ENCODE measurements at regions not wholly inside any gene's neighbourhood (a gene's known extent, or its start where the extent isn't known, plus 50 kb on each side); places are given as distances from the start of the nearest gene placed in this dataset.
"Not testable (repeated sequence)": the region's sequence is repeated elsewhere in the genome, so short reads cannot be mapped to it uniquely, and the experiment has no call there.

DNA sequence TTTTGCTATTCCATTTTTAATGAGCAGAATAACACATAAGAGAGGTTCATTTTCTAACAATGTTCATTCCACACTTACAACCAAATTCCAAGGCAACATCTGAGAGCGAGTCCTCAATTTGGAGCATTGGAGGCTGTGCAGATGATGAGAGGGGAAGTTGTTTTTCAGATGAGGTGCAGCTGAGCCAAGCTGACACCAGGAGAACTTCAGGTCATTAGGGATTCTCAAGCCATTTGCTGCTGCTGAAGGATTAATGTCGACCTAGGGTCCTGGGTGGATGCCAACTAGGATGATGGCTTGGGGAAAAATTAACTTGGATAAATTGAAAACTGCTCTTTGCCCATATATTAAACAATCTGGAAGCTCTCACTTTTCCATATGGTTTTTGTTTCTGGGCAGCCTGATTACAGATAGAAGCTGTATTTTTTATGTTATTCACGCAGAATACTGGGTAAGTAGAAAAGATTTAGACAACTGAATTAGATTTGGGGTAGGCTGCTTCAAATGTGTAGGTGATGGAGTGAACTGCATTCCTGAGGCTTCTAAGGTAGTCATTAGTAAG lies 206.4 kb upstream of the SLC39A10 start:
- no peak for DNase-seq

DNA sequence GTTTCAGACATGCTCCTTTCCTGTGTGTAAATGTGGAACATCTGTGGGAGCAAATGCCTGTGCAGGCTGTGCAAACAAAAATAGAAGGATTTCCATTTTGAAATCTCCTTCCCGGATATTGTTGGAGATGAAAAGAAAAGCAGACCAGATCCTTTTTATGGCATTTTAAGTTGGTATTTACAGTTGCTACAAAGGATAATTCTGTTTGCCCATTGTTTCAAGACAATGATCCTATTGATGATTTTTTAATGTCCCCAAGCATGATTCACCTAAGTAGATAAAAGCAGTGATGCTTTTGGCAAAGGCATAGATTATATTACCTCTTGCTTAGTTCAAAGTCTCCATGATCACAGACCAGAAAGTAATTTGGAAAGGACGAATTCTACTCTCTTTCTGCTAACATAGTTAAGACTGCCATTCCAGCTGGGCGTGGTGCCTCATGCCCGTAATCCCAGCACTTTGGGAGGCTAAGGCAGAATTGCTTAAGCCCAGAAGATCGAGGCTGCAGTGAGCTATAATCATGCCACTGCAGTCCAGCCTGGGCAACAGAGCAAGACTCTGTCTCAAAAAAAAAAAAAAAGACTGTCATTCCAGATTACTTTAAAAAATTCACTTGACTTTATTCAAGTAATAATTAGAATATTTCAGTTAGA lies 209.6 kb upstream of the SLC39A10 start:
- no peak for DNase-seq

DNA sequence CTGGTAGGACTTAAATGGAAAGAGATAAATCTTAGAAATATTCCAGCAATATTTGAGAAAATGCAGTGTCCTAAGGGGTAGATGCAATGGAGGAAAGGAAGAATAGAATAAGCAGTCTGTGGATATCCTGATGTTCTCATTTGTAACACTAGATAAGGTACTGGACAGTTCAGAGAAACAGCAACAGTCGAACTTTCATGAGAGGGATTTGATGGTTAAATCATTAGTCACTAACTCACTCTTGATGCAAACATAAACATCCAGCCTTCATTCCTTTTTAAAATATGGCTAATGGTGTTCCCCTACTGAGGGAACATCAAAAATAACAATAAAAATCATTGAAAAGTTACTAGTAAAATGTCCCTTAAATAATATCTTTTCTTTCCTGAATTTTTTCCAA lies 211.4 kb upstream of the SLC39A10 start:
- DNase-seq = no peak

DNA sequence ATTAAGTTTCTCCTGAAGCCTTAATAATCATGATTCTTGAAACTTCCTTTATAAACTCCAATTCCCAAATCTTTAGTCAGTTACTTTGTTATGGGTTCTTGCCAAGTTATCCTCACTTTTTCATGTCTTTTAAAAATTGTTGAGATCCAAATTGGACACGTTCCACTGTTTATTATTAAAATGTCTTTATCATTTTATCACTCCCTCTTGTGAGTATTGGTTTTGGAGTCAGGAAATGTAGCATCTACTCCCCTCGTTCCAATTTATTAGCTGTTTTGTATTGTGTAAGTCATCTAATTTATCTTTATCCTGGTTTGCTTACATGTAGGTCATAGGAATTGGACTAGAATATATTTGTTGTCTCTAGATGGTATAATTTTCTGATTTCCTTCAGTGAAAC lies 213.1 kb upstream of the SLC39A10 start:
- DNase-seq = no peak

DNA sequence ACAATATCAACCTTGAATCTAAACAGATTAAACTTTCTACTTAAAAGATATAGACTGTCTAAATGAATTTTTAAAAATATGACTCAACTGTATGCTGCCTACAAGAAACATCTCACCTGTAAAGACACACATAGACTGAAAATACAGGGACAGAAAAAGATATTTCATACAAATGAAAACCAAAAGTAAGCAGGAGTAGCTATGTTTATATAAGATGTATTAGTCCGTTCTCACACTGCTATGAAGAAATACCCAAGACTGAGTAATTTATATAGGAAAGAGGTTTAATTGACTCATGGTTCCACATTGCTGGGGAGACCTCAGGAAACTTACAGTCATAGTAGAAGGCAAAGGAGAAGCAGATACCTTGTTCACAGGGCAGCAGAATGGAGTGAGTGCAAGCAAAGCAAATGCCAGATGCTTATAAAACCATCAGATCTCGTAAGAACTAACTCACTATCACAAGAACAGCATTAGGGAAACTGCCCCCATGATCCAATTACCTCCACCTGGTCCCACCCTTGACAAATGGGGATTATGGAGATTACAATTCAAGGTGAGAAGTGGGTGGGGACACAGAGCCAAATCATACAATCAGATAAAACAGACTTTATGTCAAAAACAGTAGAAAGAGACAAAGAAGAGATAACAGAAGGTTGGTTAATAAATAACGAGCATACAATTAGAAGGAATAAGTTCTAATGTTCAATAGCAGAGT lies 214.4 kb upstream of the SLC39A10 start:
- no peak for DNase-seq

DNA sequence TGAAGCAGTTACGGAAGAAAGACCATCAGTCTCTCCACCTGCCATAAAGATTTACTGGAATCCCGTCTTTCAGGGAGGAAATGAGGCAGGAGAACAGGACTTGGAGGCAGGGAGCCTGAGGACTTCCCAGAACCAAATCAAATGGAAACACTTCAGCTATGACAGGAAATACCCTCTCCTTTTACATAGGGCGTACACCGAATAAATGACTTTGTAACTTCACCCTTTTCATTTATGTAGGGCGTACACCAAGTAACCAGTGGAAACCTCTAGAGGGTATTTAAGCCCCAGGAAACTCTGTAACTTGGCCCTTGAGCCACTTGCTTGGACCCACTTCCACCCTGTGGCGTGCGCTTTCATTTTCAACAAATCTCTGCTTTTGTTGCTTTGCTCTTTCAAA lies 218.3 kb upstream of the SLC39A10 start:
- no peak for DNase-seq

DNA sequence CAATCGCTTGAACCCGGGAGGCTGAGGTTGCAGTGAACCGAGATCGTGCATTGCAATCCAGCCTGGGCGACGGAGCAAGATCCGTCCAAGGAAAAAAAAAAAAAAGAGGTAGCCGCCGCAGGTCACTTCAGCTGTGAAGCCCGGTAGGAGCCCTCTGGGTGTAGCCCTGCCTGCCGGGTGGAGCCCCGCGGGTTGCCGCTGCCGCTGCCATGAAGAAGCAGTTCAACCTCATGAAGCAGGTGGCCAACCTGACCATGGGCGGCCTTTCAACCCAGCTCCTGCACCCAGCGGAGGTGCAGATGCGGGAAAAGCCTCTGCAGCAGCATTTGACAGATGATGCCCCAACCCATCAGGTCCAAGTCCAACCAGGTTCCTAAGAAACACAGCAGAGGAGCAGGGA lies 219.5 kb upstream of the SLC39A10 start:
- DNase-seq = no peak

DNA sequence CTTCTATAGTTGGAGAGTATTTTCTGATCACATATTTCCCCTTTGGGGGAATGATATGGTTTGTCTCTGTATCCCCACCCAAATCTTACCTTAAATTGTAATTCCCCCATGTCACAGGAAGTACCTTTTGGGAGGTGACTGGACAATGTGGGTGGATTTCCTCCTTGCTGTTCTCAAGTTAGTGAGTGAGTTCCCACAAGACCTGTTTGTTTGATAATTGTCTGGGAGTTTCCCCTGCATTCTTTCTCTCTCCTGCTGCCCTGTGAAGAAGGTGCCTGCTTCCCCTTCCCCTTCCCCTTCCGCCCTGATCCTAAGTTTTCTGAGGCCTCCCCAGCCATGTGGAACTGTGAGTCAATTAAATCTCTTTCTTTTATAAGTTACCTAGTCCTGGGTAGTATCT lies 222.7 kb upstream of the SLC39A10 start:
- DNase-seq = no peak

DNA sequence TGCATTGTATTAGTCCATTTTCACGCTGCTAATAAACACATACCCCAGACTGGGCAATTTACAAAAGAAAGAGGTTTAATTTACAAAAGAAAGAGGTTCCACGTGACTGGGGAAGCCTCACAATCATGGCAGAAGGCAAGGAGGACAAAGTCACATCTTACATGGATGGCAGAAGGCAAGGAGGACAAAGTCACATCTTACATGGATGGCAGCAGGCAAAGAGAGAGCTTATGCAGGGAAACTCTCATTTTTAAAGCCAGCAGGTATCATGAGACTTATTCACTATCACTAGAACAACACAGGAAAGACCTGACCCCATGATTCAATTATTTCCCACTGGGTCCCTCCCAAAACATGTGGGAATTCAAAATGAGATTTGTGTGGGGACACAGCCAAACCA lies 223.3 kb upstream of the SLC39A10 start:
- DNase-seq = not testable (repeated sequence)

DNA sequence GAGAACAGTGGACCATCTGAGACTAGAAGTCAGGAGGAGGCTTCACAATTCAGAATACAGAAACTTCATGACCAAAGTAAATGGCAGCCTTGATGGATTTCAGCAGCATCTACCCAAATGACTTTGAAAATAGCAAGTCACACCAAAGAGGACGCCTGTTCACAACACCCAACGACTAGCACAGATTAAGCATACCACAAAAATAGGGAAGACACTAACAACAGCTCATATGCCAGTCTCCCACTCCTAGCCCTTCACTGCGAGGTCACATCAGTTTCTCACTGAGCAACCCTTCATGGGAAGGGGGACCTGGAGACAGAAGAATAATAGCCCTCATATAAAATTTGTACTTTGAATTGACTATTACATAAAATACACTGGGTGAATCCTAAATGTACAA lies 228.4 kb upstream of the SLC39A10 start:
- no peak for DNase-seq

DNA sequence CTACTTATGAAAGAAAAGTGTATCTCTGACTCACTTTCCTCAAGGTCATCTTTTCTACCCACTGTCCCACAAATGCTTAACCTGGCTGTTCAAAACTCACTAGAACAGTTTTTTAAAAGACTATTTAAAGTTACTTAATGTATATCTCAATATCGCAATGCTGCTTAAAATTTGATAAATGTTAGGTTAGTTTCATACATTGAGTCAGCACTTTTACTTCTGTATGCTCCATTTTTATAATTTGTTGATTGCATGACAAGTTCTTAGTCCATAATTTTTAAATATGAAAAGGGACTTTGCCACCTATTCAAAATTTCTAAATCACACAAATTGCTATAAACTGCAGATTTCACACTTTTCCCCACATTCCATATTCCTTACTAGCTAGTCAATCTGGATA lies 231.7 kb upstream of the SLC39A10 start:
- DNase-seq = no peak

DNA sequence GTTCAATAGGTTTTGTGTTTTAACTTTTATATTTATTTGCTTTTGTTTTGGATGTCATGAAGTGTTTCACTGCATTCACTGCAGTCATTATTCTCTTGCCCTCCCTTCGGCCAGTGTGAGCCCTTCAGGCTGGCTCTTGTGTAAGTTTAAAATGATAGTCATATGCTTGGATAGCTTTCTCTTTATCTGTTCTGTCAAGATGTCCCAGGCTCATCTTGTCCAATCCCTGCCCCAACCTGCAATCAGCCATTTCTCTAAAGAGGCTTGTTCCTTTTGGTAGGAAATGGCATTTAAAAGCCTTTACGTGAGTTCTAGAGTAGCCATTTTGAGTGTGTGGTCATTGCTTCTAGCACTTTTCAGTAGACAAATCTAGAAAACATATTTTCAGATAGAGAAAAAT lies 238.0 kb upstream of the SLC39A10 start:
- no peak for DNase-seq

DNA sequence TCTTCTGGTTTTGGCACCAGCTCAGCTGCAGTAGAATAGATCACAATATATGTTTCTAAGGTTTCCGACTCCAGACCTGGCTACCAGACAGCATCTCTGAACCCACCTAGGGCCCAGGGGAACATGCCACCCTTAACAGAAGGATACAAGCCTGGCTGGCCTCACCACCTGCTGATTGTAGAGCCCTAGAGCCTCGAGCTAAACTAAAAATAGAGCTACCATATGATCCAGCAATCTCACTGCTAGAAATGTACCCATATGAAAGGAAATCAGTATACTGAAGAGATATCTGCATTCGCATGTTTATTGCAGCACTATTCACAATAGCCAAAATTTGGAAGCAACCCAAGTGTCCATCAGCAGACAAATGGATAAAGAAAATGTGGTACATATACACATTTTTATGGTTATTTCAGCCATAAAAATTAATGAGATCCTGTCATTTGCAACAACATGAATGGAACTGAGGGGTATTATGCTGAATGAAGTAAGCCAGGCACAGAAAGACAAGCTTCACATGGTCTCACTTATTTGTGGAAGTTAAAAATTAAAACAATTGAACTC lies 242.4 kb upstream of the SLC39A10 start:
- DNase-seq = no peak

DNA sequence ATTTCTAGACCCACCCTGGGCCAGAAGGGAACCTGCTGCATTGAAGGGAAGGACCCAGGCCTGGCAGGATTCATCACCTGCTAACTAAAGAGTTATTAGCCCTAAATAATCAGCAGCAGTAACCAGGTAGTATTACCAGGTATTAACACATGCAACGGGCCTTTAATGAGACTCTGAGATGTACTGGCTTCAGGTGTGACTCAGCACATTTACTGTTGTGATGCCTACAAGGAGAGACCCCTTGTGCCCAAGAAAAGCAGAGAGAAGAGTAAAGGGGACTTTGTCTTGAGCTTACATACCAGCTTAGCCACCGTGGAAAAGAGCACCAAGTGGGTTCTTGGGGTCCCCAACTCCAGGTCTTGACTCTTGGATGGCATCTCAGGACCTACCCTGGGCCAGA lies 243.1 kb upstream of the SLC39A10 start:
- DNase-seq = no peak

DNA sequence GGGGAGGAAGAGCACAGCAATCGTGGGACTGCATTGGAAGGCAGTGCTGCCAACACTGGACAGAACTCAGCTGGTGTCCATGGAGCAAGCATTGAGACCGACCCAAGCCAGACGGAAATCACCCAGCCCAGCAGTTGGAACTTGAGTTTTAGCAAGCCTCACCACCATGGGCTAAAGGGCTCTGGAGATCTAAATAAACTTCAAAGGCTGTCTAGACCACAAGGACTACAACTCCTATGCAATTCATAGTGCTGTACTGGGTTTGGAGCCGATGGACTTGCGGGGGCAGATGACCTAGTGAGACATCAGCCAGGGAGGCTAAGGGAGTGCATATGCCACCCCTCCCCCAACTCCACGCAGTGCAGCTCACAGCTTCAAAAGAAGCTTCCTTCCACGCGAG lies 243.6 kb upstream of the SLC39A10 start:
- no peak for DNase-seq

DNA sequence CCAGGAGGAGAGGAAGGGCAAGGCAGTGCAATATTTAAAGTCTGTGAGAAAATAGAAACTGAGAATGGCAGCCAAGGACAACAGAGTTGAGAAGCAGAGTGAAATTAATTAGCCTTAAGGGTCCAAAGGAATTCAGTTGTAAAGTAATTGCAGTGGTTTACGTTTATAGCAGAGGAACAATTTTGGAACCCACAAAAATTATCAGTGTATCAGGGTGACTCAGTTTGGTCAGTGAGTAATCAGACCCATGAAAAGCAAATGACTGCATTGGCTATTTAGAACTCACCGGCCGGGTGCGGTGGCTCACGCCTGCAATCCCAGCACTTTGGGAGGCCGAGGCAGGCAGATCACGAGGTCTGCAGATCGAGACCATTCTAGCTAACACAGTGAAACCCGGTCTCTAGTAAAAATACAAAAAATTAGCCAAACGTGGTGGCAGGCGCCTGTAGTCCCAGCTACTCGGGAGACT lies 245.8 kb upstream of the SLC39A10 start:
- no peak for DNase-seq

DNA sequence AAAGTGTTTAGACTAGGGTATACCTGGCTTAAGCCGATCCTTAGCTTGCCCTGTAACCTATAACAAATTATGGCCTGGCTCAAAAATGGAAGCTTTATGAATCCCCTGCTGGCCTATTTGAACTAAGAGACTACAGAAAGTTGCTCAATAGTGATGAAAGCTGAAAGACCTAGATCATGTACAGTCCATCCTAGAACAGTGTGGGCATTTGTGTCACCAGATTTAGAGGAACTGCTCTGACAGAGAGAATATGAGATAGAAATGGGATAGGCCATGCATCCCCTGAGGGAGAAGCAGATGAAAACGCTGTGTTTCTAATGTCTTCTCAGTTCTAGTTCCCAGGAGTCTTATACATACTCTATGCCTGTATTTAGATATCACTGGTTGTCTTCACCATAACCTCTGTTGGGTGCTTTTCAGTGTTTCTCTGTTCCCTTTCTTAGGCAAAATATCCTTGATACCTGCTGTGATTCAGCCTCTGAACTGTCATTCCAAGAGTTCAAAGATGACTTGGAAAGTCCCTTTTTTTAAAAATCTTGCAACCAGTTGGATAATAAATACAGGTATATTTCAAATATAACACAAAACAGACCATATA lies 246.9 kb upstream of the SLC39A10 start:
- no peak for DNase-seq

DNA sequence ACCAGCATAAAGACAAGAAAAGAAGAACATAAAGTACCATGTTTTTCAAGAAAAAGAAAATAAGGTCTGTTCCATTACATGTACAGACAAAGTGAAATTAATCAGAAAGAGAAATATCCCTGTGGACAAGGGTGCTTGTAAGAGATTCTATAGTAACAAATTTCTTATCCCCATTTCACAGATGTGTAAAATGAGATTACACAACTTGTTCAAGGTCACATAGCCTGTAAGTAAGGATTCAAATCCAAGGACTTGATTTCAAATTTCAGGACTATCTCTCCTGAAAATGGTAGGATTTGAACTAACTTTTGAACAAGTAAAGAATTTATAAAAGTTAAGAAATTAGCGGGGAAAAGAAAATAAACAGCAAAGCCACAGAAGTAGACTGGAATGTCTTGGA lies 248.2 kb upstream of the SLC39A10 start:
- DNase-seq = no peak

DNA sequence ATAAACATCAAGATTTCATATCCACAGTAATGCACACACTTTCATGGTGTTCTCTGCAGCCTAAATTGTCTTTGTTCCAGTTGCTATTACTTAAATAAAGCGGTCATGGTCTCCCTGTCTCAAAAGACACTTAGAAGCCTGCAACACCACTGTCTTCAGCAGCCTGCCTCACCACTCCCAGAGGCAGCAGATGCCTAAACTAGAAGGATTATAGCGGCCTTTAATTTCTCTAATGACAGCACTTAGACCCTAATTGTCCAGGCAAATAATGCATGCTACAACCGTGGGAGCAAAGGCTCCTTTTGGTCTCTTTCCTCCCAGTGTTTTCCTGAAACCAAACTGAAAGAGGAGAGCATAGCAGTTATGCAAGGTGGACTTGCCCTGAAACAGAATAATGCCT lies 248.8 kb upstream of the SLC39A10 start:
- DNase-seq = no peak

DNA sequence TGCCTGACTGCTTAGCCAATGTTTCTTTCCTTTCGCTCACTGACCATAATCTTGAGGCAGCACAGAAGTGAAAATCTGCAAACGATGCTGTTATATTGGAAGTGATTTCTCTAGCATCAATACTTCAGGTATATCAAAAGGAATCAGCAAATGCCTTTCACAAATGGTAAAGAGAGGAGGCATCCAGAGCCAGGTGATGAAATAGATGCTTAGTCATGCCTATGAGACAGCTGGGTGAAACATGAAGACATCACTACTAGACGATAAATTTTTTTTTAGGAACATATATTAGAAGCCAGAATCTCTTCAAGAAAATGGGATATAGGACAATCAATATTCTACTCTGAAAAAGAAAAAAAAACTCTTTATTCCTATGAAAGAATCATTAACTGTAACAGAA lies 249.2 kb upstream of the SLC39A10 start:
- no peak for DNase-seq

DNA sequence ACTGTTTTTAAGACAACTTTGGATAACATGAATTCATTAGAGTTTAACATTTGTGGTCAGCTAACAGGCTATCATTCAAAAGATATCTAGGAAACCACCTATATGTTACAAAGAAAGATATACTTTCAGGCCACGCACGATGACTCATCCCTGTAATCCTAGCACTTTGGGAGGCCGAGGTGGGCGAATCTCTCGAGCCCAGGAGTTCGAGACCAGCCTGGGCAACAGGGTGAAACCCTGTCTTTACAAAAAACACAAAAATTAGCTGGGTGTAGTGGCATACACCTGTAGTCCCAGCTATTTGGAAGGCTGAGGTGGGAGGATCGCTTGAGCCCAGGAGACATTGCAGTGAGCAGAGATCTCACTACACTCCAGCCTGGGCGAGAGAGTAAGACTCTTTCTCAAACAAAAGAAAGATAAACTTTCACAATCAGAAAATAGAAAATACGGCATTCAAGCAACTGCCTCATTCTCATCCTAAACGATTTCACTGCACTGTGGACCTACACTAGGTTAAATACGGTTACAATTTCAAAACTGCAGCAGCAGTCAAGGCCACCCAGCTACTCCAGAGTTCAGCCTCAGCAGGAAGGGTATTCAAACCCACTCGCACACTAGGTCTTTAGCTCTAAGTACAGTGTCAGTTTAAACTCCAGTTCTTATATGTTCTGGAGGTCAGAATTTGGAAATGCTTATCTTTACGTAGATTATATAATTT lies 250.0 kb upstream of the SLC39A10 start:
- no peak for DNase-seq

DNA sequence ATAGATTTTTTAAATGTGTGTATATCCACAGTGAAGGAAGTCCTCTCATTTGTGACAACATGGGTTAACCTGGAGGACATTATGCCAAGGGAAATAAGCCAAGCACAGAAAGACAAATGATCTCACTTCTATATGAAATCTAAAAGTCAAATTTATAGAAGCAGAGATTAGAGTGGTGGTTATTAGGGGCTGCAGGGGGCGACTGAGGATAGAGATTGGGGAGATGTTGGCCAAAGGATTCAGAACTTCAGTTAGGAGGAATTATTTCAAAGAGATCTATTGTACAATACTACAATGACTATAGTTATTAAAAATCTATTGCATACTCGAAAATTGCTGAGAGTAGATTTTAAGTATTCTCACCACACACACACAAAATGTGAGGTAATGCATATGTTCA lies 252.4 kb upstream of the SLC39A10 start:
- DNase-seq = no peak

DNA sequence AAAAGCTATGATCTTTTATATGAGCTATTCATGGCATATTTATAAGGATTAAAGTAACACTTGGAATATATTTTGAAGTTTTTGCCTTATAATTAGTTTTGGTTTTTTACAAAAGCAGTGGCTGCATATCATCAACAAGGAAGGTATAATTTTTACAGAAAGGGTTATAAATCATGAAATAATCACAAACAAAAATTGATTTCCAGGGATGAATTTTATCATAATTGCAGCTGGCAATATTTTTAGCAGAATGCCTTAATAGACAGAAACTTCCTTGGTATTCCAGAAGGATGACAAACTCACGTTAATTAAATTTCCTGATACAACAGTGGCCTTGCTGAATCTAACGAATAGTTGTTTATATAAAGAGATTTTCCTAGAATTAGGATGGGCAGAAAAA lies 260.5 kb upstream of the SLC39A10 start:
- DNase-seq = no peak
